IMR-90 (cell line): ENCODE measurements at regions not wholly inside any gene's neighbourhood (a gene's known extent, or its start where the extent isn't known, plus 50 kb on each side); places are given as distances from the start of the nearest gene placed in this dataset.

Experiments used
- ATAC-seq: fragments of 200-7000 bp; cut with Tn5 transposase; 2 replicates; pipeline ENCODE4 v1.9.1; 2020; ENCODE audit warnings: low read depth, mild to moderate bottlenecking, moderate library complexity
- BruUV-seq: library from RNA; stranded (reverse); fragments of 400-500 nt; replicated peaks from 2 replicates; lab custom pipeline; 2021; lab: Mats Ljungman, UMichigan
- CTCF ChIA-PET: fragments of 300-600 bp; formaldehyde crosslinking; extraction: SDS; loops from one replicate; lab custom pipeline; 2021; ENCODE audit warnings: antibody characterized with exemption; lab: Yijun Ruan, JAX
- POLR2A ChIA-PET: fragments of 300-600 bp; sonication (Branson Sonifier 250); formaldehyde crosslinking; loops from one replicate; lab custom pipeline; 2022; ENCODE audit warnings: antibody characterized with exemption; ENCODE audit not compliant: unreplicated experiment; lab: Charles Lee
- DNase-seq: peaks from one replicate; pipeline ENCODE4 v3.0.0; 2013
- H2AFZ ChIP-seq: replicated peaks from 2 replicates; pipeline ENCODE3; 2013; ENCODE audit warnings: low read length, mild to moderate bottlenecking; ENCODE audit not compliant: poor library complexity
- H2AK5ac ChIP-seq: 2 replicates; pipeline ENCODE4 v1.6.1; 2013; ENCODE audit warnings: low read depth, low read length, inconsistent platforms
- H2AK9ac ChIP-seq: replicated peaks from 2 replicates; pipeline ENCODE3; 2013; ENCODE audit warnings: mild to moderate bottlenecking, low read depth, low read length, moderate library complexity; ENCODE audit not compliant: poor library complexity
- H2BK120ac ChIP-seq: 2 replicates; pipeline ENCODE4 v1.6.1; 2013; ENCODE audit warnings: low read depth, low read length, inconsistent platforms
- H2BK15ac ChIP-seq: 3 replicates; pipeline ENCODE4 v1.6.1; 2013; ENCODE audit warnings: low read depth, low read length, inconsistent platforms
- H2BK20ac ChIP-seq: 2 replicates; pipeline ENCODE4 v1.6.1; 2013; ENCODE audit warnings: low read depth, mild to moderate bottlenecking, inconsistent platforms, low read length, moderate library complexity
- H2BK5ac ChIP-seq: 2 replicates; pipeline ENCODE4 v1.6.1; 2013; ENCODE audit warnings: mild to moderate bottlenecking, low read depth, low read length, inconsistent platforms; ENCODE audit not compliant: poor library complexity, severe bottlenecking
- H3K14ac ChIP-seq: replicated peaks from 2 replicates; pipeline ENCODE4 v1.6.1; 2013; ENCODE audit warnings: low read depth, low read length, inconsistent platforms
- H3K18ac ChIP-seq: 2 replicates; pipeline ENCODE4 v1.6.1; 2013; ENCODE audit warnings: low read depth, low read length, control low read depth
- H3K23ac ChIP-seq: 2 replicates; pipeline ENCODE4 v1.6.1; 2013; ENCODE audit warnings: low read depth, low read length, inconsistent platforms
- H3K27ac ChIP-seq: 2 replicates; pipeline ENCODE4 v1.5.1; 2013; ENCODE audit warnings: mild to moderate bottlenecking, control low read depth, low read length; ENCODE audit not compliant: insufficient read depth
- H3K27me3 ChIP-seq: 2 replicates; pipeline ENCODE4 v1.6.1; 2013; ENCODE audit warnings: low read length; ENCODE audit not compliant: control insufficient read depth, insufficient read depth
- H3K36me3 ChIP-seq: 2 replicates; pipeline ENCODE4 v1.6.1; 2013; ENCODE audit warnings: low read length, mixed read lengths; ENCODE audit not compliant: control insufficient read depth, insufficient read depth
- H3K4ac ChIP-seq: 2 replicates; pipeline ENCODE4 v1.6.1; 2013; ENCODE audit warnings: low read depth, low read length, inconsistent platforms
- H3K4me1 ChIP-seq: 2 replicates; pipeline ENCODE4 v1.6.1; 2013; ENCODE audit warnings: low read length, mixed read lengths; ENCODE audit not compliant: control insufficient read depth, insufficient read depth
- H3K4me2 ChIP-seq: 2 replicates; pipeline ENCODE4 v1.6.1; 2013; ENCODE audit warnings: low read depth, mild to moderate bottlenecking, control low read depth, low read length, moderate library complexity
- H3K4me3 ChIP-seq: 2 replicates; pipeline ENCODE4 v1.5.1; 2013; ENCODE audit warnings: low read depth, mild to moderate bottlenecking, control low read depth, low read length, moderate library complexity; ENCODE audit not compliant: insufficient read depth
- H3K56ac ChIP-seq: 2 replicates; pipeline ENCODE4 v1.6.1; 2013; ENCODE audit warnings: low read length, inconsistent platforms; ENCODE audit not compliant: insufficient read depth; ENCODE audit errors: extremely low read depth
- H3K79me1 ChIP-seq, 2 experiments: 2 replicates each; pipeline ENCODE4 v1.6.1; 2013; ENCODE audit warnings: low read length in 2 of 2, inconsistent platforms in 1 of 2, low read depth in 1 of 2
- H3K9ac ChIP-seq: 2 replicates; pipeline ENCODE4 v1.6.1; 2013; ENCODE audit warnings: low read depth, low read length, control low read depth
- H3K9me1 ChIP-seq: 2 replicates; pipeline ENCODE4 v1.6.1; 2013; ENCODE audit warnings: low read length, inconsistent platforms; ENCODE audit not compliant: insufficient read depth
- H3K9me3 ChIP-seq: 2 replicates; pipeline ENCODE4 v1.6.1; 2013; ENCODE audit warnings: low read length; ENCODE audit not compliant: control insufficient read depth, insufficient read depth
- H4K20me1 ChIP-seq: 2 replicates; pipeline ENCODE4 v1.6.1; 2013; ENCODE audit warnings: low read length, inconsistent platforms; ENCODE audit not compliant: insufficient read depth
- H4K5ac ChIP-seq: 2 replicates; pipeline ENCODE4 v1.6.1; 2013; ENCODE audit warnings: mild to moderate bottlenecking, low read depth, low read length, control low read depth
- H4K8ac ChIP-seq, 2 experiments: 2 replicates each; pipeline ENCODE4 v1.6.1; 2013; ENCODE audit warnings: low read depth in 2 of 2, low read length in 2 of 2, control low read depth in 1 of 2, inconsistent platforms in 1 of 2
- H4K91ac ChIP-seq: 2 replicates; pipeline ENCODE4 v1.6.1; 2013; ENCODE audit warnings: low read depth, low read length, inconsistent platforms; ENCODE audit not compliant: insufficient read depth
- BHLHE40 ChIP-seq: fragments of 150-350 bp; IDR thresholded peaks from 2 replicates; pipeline ENCODE4 v1.6.1; 2016; ENCODE audit warnings: mild to moderate bottlenecking, low read depth, low read length
- CEBPB ChIP-seq: IDR thresholded peaks from 2 replicates; pipeline ENCODE4 v1.6.1; 2012; ENCODE audit warnings: low read depth, low read length, improper control_type of control experiment
- WGBS, 2 experiments: methylation state at CpG; one replicate each; pipeline versions ENCODE4 v1.1.5 to v1.1.7; 2013; ENCODE audit warnings: missing lambda C conversion rate in 2 of 2; ENCODE audit not compliant: insufficient read length in 1 of 2; ENCODE audit errors: extremely low coverage in 2 of 2; 5-methylcytosine and 5-hydroxymethylcytosine counted together
- dilution Hi-C: fragments of 300-500 bp; cut with HindIII; formaldehyde crosslinking; loops from one replicate; pipeline ENCODE4 v1.14.3; 2018; ENCODE audit warnings: low sequenced_read_pairs; ENCODE audit not compliant: unreplicated experiment
- in situ Hi-C: fragments of 300-500 bp; cut with MboI; formaldehyde crosslinking; loops from 3 replicates; pipeline ENCODE4 v1.14.3; 2019; ENCODE audit warnings: low sequenced_read_pairs, inconsistent platforms, mixed read lengths
- intact Hi-C: fragments of 100-400 bp; cut with micrococcal nuclease; formaldehyde crosslinking; loops from 2 replicates; pipeline ENCODE4 v1.10.0; 2022

DNA sequence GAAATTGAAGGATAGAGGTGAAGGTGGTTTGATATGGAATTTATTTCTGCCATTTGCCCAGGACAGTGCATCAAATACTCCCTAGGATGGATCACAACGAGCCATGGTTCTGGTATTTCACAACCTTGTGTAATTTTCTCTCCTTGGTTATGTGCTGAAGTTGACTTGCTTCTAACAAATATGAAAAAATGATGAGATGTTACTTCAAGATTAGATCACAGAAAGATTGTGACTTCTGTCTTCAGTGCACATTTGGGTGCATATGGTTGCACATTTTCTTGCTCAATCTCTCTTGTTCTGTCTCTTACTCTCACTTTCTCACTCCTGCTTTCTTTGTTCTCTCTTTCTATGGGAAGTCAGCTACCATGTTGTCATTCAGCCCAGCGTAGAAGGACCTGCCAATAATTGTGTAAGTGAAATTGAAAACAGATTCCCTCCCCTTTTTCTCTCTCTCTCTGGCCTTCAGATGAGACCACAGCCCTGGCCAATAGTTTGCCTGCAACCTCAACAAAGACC lies 104.6 kb upstream of the RMDN2 start:
- dilution Hi-C loops = no loop called here
- in situ Hi-C loops = no loop called here

More for the DNA sequence above, 104.6 kb upstream of the RMDN2 start:
- Histone ChIP-seq H3K36me3 (no peaks in the 10 kb centered on the region), H3K4me2 (no peak overlapping the region), H3K27me3 (no peaks in the 10 kb centered on the region), H3K9me1 (peaks cover 9% of the 10 kb centered on the region; the same call in 1 of the 2 replicates), H3K23ac (no peak overlapping the region), H3K4ac (peak overlapping the region; percentile 43), H3K9ac (no peak overlapping the region), H2AK5ac (peak overlapping the region; percentile 36; the same call in 1 of the 2 replicates), H4K8ac (peak overlapping the region in 1 of 2 experiments; percentile 56; a peak in 2 of 4 replicates), H3K27ac (no peak overlapping the region), H2BK20ac (peak overlapping the region; percentile 63; the same call in 1 of the 2 replicates), H4K5ac (peak overlapping the region; percentile 43; the same call in 1 of the 2 replicates), H3K79me1 (0 out of 4 replicates have a peak, but pooled peaks cover 0 to 3% of the 10 kb centered on the region in 2 experiments), H2AK9ac (no peak overlapping the region), H3K4me1 (peaks cover 9% of the 10 kb centered on the region), H2BK15ac (peak overlapping the region; percentile 57; the same call in 2 of the 3 replicates), H4K91ac (peak overlapping the region; percentile 48; the same call in 1 of the 2 replicates), H3K18ac (peak overlapping the region; percentile 68; the same call in 1 of the 2 replicates), H2BK5ac (peak overlapping the region; percentile 41), H2AFZ (no peak overlapping the region), H2BK120ac (peak overlapping the region; percentile 17; the same call in 1 of the 2 replicates), H3K4me3 (no peak overlapping the region), H3K56ac (no peak overlapping the region), H3K14ac (no peak overlapping the region), H3K9me3 (peaks cover 3% of the 10 kb centered on the region), H4K20me1 (no peaks in the 10 kb centered on the region)
- BruUV-seq = no TSS peak
- ATAC-seq (no peak), DNase-seq (no peak)
- POLR2A ChIA-PET = no interaction called here
- CTCF ChIA-PET = no interaction called here
- intact Hi-C loops = no loop called here
- 83% methylated on average over 1 of the region's 2 CpGs; no CpG with 5 or more reads in 1 of the 2 experiments for WGBS, 2 experiments
- TF ChIP-seq CEBPB (peak; percentile 43; the same call in 1 of the 2 replicates), BHLHE40 (no peak)
